Right ventricle myocardium superior (tissue), 1 donor: ENCODE measurements at regions not wholly inside any gene's neighbourhood (a gene's known extent, or its start where the extent isn't known, plus 50 kb on each side); places are given as distances from the start of the nearest gene placed in this dataset.

Experiments
- ATAC-seq: fragments of 200-7000 bp; cut with Tn5 transposase; one replicate; pipeline ENCODE4 v1.9.1; 2020; ENCODE audit warnings: mild to moderate bottlenecking; ENCODE audit not compliant: poor library complexity
- DNase-seq: peaks from one replicate; pipeline ENCODE4 v3.0.0-alpha.2; 2020
- intact Hi-C: fragments of 100-400 bp; cut with DNase I; formaldehyde crosslinking; loops from one replicate; pipeline ENCODE4 v1.11.2; 2022
- donor health status: DM: no; HTN: yes; CAD: no; lungs with severe emphysema.

DNA sequence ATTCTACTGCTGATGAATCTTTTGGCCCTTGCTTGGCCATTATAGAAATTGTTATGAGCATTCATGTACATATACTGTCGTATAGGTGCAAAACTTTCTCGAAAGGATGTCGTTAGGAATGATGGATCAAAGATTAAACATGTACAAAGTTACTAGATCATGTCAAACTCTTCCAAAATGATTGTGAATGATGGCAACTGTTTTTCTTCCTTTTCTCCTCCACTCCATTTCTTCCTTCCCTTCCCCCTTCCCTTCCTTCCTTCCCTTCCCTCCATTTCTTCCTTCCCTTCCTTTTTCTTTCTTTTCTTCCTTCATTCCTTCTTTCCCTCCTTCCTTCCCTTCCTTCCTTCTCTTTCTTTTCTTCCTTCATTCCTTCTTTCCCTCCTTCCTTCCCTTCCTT lies 973.9 kb downstream of the CDH11 start:
- no peak for ATAC-seq
- intact Hi-C loops: no loop called here

DNA sequence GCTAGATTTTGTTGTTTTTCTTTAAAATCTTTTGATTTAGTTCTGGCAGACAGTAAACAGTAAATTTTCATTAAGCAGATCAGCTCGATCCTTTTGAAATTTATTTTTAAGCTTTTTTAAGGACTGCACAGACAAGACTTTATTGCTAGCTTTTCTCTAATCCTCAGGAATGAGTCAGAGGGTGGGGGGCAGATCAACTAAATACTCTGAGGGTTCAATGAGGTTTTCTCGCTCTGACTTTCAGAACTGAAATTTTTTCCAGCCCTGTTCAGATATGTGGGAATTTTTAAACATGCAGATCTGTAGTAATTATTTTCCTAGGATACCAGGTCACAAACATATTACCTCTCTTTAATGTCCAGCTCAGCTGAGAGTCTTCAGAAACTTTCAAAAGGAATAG lies 977.2 kb downstream of the CDH11 start:
- ATAC-seq (no peak), DNase-seq (no peak)
- intact Hi-C loops: no loop called here

More for the DNA sequence above, 973.9 kb downstream of the CDH11 start:
- no peak for DNase-seq

DNA sequence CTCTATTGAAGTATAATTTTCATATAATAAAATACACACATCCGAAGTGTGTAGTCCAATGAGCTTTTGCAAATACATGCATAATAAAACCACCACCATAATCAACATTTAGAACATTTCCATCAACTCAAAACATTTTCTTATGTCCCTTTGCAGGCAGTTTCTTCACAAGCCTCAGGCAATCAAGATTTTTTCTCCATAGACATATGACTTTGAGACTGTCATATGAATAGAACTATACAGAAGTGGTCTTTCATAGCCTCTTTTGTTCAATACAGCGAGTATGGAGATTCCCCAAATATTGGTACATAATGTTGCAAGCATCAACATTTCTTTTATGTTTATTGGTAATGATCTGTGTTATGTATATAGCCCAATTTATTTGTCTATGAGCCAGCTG lies 983.2 kb downstream of the CDH11 start:
- no peak for ATAC-seq
- intact Hi-C loops: no loop called here
- DNase-seq: no peak

DNA sequence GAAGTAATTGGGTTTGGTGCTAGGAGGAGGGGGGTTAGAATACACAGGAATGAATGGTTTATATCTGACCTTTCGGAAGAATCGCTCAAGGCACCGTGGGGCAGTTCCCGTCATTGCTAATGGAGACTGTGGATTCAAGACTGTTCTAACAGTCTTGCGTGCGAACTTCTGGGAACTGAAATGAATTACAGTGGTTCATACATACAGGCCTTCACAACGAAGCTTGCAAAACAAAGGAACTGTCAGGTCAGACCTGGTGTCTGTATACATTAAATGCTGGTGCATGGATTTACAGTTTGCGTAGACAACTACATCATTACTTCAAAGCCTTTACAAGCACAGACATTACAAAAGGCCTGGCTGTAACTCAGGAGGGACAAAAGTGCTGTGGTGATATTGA lies 983.9 kb downstream of the CDH11 start:
- ATAC-seq: no peak
- no peak for DNase-seq
- intact Hi-C loops: no loop called here

DNA sequence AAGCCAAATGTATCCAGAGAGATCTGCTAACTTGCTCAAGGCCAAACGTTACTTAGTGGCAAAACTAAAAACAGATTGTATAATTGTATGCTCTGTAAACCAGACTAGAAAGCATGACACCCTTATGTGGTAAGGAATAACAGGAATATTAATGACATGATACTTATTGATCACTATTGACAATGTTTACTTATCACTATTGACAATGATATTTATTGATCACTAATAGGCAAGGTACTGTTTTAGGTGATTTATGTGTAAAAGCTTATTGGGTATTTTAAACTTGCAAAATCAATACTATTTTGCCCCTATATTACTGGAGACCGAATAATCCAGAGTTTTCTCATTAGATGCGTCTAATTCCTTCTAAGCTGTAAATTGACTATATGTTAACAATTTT lies 985.1 kb downstream of the CDH11 start:
- ATAC-seq: no peak
- intact Hi-C loops: no loop called here
- no peak for DNase-seq

DNA sequence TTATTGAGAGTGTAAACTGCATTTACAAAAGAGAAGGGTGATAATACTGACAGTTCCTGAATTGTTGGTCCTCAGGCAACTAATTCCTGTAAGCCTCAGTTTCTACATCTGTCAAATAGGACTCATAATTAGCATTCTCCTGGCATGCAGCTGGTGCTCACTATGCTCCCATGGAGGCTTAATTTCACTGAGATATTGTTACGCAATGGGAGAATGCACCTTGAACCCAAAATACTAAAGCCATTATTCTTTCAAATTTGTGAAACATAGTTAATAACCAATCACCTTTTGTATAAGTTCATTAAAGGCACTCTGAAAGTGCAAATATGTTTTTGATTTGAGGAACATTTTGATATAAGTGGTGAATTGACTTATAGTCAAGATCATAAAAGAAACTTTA lies 985.5 kb downstream of the CDH11 start:
- intact Hi-C loops: no loop called here
- no peak for DNase-seq
- ATAC-seq: no peak

DNA sequence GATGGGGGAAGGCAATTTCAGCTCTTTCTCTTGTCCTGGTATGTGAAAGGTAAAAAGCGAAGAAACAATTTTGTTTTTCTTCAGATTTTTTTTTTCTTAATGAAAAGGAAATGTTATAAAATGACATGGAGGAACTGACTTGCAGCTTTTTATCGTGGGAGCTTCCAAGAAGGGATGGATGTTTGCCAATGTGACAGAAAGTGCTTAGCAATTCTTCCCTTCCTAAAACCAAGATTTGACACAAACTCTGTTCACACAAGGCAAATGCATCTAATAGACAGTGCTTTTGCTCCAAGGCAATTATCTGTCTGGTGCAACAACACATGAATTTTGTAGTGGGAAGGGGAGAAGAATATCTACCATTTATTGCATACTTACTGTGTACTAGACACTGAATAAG lies 988.5 kb downstream of the CDH11 start:
- DNase-seq (no peak), ATAC-seq (no peak)
- intact Hi-C loops: no loop called here

DNA sequence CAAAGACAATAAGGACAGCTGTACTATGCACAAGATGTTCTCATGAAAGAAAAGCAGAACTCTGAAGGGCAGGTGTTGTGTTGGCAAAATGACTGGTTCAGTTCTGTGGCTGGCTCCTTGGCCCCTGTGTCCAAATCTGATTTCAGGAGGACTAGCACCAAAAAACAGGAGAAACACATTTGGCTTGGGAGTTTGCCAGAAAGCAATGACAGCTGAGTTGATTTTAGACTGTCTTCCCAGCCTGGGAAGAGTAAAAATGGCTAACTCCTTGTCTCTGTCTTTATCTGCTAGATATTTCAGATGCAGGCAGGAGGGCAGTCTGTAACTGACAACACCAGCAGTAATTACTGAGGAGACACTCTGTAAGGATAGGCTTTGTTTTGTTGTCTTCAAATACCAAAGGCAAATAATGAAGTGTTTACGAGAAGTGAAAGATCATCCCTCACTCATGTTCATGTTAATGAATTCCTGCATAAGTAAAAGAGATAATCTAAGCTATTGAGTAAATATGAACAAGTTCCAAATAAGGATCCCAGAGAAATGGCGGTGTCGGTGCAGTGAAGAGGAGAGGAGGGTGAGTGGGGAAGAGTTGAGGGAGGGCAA lies 989.0 kb downstream of the CDH11 start:
- DNase-seq: no peak
- ATAC-seq: no peak
- intact Hi-C loops: no loop called here

DNA sequence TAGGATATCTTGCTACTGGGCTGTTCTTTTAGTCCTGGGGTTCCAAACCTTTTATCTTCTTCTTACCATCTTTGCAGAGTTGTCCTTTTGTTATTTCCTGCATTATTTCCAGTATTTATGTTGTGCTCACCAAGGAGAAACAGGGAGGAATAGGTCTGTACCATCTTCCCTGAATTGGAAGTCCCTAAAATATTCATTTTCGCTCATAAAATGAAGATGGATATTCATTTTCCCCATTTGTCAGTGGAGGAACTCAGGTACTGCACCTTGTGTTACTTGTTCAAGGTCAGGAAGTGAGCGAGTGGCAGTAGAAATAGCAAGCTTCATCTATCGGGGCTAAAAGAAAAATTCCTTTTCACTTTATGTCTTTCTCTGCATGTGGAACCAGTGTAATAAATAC lies 989.7 kb downstream of the CDH11 start:
- DNase-seq: no peak
- intact Hi-C loops: no loop called here
- no peak for ATAC-seq

DNA sequence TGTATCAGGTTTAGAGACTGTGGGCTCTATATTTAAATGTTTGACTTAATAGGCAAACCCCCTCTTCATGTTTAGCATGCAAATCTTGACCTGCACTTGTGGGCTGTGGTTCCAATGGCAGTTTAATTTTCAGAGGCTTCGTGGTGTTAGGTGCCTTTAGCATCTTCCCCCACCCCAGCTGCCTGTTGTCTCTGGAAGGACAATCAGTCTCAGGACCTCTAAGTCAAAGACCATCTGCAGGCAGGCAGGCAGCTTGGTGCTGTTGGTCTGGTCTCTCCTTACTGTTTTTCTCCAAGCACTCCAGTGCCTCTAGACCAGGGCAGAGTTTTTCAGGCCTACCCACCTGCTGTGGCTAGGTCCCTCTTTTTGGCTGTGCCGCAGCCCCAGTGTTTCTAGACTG lies 990.4 kb downstream of the CDH11 start:
- ATAC-seq: no peak
- no peak for DNase-seq

DNA sequence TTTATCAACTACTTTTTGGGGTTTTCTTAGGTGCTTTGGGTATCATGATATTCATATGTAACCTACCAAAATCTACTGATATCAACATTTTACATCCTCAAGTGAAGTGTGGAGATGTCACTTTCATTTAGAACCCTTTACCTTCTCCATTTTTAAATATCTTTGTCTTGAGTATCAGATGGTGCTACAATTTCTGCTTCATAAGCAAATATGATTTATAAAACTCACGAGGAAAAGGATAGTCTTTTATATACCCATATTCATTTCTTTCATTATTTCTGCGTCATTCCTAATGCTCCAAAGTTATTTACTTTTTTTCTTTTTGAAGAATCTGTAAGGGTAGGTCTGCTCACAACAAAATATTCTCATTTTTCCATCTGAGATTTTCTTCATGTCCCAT lies 991.7 kb downstream of the CDH11 start:
- intact Hi-C loops: no loop called here
- no peak for ATAC-seq
- DNase-seq: no peak

More for the DNA sequence above, 990.4 kb downstream of the CDH11 start:
- intact Hi-C loops: no loop called here

DNA sequence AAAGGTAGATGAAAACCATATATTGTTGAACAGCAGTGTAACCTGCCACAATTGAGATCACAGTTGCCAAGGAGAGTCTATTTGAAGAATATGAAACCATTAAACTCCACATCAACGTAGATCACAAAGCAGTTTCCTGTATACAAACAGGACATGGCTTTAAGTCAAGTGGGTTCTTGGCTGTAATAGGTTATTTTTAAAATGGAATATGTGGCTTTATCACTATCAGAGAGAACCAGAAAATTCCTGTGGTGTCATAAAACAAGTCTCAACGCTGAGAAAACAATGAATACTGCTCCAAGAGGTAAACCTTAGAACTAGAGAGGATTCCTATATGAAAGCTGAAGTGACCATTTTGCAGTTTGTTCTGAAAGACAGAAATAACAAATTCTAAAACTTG lies 999.7 kb downstream of the CDH11 start:
- intact Hi-C loops: no loop called here
- DNase-seq: no peak
- ATAC-seq: no peak

DNA sequence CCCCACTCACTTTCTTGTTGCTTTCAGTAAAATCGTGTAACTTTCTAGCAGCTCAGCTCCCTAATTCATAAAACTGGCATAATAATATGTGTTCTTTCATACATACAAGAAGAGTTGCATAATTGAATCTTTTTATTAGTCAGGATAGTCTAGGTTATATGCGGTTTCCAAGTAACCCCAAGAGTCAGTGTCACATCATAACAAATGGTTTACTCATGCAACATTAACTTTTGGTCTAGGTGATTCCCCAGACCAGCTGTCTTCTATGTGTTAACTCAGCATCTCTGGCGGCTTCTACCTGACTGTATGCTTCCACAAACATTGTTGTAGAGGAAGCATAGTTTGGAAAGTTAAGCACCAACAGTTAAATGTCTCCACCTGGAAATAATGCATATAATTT lies 1000.4 kb downstream of the CDH11 start:
- intact Hi-C loops: no loop called here
- DNase-seq (no peak), ATAC-seq (no peak)

DNA sequence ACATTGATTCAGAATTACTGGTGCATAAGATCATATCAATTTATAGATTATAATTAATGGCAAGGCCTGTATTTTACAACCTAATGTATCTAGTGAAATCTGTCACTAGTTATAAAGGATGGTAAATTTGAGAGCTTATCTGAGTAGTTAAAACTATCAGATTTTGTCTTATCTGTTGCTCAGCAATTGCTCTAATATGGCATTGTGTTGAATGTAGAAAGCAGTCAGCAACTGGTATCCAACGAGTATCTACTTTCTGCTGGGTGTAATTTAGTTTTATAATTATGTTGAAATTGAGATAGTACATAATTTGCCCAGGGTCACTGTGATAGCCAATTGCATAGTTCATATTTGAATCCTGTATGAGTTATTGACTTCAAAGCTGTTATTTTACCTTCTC lies 1005.7 kb downstream of the CDH11 start:
- ATAC-seq: no peak
- DNase-seq: no peak
- intact Hi-C loops: no loop called here

DNA sequence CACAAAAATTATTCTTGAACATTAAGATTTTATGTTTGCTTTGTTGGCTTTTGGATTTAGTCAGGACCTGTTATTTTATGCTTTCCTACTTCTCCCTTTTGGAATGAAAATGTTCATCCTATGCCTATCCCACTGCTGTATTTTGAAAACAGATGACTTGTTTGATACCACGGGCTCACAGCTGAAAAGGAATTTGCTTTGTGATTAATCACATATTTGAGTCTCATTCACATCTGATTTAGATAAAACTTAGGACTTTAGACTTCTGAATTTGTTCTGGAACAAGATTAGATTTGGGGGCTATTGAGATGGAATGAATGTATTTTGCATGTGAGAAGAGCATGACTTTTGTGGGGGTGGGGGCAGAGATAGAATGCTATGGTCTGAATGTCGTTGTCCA lies 1012.6 kb downstream of the CDH11 start:
- DNase-seq: no peak
- intact Hi-C loops: no loop called here
- no peak for ATAC-seq

DNA sequence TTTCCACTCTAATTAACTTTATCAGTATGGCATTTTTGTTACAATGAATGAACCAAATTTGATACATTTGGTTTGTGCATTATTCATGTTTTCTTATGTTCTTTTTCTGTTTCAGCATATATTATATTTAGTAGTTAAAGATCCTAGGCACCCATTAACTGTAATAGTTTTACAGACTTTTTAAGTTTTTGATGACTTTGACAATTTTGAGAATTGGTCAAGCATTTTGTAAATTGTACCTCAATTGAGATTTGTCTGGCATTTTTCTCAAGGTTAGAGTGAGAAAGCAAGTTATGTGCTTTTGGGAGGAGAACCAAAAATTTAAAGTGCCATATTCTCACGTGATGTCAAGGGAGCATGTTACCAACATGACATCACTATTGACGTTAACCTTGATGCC lies 1019.2 kb downstream of the CDH11 start:
- DNase-seq (no peak), ATAC-seq (no peak)
- intact Hi-C loops: no loop called here

DNA sequence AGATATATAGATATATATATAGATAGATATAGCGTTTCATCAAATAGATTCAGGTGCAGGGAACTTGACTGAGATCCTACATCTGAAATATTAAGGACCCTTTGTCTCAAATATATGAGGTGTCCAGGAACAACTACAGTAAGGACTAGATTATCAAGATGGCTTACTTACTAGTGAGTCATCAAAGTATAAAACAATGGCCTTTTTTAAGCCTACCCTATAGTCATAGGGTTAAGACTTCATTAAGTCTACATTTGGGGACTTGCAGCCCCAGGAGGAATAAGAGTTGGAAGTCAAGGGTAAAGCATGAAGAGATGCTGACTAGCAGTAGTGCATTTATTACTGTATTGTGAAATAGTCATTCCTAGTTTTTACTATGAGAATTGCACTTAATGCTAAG lies 1023.4 kb downstream of the CDH11 start:
- ATAC-seq (no peak), DNase-seq (no peak)
- intact Hi-C loops: loop anchor here (10.0 kb wide), 1 partner anchor 356 kb away; no protein-coding TSS in a partner anchor

DNA sequence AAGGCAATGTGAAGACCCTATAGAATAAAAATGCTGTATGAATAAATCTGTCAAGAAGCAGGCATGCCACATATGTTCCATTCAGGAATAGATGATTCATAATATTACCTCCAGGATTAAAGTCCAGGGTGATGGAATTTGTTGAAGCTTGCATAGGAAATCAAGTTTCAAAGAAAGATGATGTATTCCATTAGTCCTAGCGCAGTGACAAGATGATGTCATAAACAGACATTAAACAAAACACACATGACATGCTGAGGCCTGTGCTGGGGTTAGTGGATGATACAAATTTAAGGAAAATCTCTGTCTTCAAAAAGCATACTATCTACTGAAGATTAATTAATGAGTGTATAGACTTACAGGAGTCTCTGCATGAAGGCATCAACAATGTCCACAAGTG lies 1025.2 kb downstream of the CDH11 start:
- intact Hi-C loops: loop anchor here (10.0 kb wide), 1 partner anchor 358 kb away; no protein-coding TSS in a partner anchor
- ATAC-seq: no peak
- no peak for DNase-seq

DNA sequence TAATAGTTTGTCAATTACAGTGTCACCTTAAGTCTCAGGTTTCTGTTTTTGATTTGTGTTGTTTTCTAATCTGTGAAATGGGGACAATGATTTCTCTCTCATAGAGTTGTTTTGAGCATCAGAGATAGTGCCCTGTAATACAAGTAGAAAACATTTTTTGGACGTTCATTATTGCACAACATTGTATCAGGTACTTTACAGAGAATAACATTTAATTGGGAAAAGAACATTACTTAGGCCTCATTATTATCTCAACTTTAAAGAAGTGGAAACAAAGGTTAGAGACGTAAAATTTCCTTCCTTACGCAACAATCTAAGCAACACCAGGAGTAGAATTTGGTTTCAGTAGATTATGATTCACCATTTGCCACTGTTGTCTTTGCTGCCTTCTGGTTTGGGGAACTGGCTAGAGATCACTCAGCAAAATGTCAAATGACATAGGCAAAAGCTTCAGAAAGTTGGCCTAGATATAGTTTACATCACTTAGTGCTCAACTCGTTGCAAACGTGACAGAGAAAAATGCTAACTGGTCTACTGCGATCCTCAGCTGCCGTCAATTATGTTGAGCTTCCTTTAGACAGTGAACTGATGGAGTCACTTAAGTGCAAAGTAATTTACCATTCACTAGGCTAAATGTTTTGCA lies 1026.8 kb downstream of the CDH11 start:
- ATAC-seq (no peak), DNase-seq (no peak)
- intact Hi-C loops: loop anchor here (10.0 kb wide), 1 partner anchor 360 kb away; no protein-coding TSS in a partner anchor

DNA sequence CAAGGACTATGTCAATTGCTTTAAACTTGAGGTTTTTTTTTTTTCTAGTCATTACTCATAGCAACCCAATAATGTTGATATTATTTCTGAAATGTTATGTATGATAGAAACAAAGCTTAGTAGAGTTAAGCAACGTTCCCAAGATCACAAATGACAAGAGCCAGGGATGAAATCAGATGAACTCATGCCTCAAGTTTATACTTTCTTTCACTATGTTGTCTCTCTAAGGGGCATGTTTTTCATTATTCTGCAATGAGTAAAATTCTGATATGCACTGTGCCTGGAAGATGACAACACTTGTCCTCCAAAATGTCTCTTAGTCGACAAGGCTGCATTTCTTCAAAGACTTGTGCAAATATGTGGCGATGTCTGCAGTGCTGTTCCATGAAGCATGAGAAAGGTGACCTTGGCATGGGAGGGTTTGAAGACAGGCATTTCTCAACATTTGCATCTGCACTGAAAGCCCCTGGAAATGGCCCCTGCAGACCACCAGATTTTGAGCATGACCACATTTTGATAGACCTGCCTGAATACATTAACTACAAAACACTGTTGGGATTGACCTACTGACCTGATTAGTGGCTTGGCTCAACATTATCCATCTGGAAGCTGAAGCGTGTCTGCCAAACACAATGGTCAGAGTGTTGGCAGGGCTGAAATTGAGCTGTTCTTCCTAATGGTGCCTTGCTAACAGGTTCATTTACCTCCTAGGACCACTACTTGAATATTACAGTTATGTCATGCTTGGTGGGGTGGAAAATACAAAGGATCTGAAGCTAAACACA lies 1027.5 kb downstream of the CDH11 start:
- ATAC-seq (no peak), DNase-seq (no peak)
- intact Hi-C loops: loop anchor here (10.0 kb wide), 1 partner anchor 360 kb away; no protein-coding TSS in a partner anchor
